HG03442 (cell line): ENCODE measurements at regions not wholly inside any gene's neighbourhood (a gene's known extent, or its start where the extent isn't known, plus 50 kb on each side); places are given as distances from the start of the nearest gene placed in this dataset.

Experiments
- ATAC-seq: cut with Tn5 transposase; IDR thresholded peaks from one replicate; pipeline ENCODE4 v1.9.1; 2021; ENCODE audit warnings: mild to moderate bottlenecking, moderate library complexity; ENCODE audit not compliant: unreplicated experiment

DNA sequence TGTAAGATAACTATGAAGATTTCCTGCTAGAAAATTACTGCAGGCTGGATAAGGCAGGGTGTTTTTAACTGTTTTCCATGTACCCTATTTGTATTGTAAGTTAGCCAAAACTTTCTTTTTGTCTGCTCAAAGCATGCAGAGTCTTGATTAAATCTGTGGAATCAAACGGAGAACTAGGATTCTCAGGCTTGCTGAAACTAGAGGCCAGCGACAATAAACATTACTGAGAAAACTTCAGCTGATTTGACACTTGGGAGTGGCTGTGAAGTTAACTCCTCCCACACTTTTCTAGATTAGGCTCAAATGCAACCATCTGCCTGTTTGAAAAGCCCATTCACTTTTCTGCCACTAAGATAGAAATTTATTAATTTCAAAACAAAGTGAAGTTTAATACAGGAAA, 153.2 kb upstream of the FRMD4B start:
- ATAC-seq, result no peak

DNA sequence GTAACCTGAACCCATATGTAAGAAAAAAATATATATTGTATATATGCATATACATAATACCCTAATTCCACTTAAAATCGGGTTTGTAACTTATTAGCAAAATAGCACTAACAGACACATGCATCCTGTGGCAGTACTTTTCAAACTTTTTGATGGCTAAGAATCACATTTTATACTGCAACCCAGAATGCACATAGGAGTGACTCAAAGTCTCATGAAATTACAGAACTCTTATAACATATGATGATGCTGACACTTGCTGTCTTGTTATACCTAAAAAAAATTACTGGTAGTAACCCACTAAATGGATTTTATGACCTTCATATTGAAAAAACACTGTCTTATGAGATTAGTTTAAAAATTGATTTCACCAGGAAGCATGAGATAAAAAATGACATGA, 152.4 kb upstream of the FRMD4B start:
- ATAC-seq, result no peak

DNA sequence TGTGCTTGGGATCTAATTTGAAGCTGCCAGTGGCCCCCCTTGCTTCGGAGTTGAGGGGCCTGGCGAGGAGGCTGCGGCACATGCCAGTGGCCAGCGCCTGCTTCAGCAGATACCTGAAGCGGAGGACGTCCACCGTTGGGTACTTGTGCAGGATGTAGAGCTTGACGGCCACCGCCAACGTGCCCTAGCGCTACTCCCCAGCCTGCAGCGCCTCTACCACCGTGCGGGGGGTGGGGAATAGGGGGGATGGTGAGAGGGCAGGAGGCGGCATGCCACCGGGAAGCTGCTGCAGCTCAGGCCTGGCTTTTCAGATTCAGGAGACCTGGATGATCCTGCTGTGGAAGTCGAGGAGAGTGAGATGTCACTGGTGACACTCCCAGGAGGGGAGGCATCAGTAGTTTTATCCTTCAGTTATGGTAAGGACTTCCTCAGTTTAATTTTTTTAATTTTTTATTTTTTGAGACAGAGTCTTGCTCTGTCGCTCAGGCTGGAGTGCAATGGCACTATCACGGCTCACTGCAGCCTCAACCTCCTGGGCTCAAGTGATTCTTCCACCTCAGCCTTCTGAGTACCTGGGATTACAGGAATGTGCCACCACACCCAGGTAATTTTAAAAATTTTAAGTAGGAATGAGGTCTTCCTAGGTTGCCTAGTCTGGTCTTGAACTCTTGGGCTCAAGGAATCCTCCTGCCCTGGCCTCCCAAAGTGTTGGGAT, 150.6 kb upstream of the FRMD4B start:
- ATAC-seq, result no peak

DNA sequence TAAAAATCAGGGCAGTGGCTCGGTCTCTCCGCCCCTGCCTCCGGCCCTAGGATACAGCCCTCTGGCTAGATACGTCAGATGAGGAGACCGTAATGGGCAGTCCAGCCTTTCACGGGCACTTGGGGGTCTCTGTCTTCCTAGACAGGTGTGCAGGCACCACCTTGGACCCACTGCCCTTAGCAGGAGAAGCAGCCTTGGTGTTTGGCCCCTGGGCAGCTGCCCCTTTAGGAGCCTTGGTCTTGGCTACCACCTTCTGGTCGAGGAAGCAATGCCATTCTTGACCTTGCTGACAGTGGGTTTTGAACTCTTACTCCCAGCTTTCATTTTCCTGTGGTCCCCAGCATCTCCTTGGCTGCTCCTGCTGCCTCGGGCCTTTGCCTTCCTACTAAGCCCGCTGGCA, 149.7 kb upstream of the FRMD4B start:
- no peak for ATAC-seq

DNA sequence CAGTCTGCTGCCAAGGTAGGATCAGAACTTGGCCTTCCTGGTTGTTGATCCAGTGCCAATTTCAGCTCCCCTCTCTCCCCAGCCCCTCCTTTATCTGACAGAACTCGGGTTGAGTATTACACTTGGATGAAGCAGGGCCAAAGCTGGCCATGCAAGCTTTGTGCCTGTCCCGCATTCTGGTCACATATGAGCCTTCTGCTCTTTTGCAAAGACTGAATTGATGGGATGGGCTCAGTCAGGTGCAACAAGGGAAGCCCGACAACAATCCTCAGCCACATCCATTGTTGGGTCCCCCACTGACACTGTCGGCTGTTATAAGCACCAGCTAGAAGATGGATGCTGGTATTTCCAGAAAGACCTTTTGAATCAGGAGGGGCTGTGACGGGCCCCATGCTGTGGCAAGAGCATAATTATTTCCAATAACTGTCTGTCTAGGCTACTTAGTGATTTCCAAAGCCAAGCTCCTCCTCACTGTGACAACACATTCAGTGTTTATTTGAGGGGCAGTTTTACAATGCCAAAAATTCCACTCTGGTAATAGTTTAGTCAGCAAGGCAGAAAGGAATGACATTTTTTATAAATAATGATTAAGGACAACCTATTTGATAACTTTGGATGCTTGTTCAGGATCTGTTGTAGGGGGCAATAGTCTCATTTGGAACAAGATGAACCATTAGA, 146.8 kb upstream of the FRMD4B start:
- no peak for ATAC-seq

DNA sequence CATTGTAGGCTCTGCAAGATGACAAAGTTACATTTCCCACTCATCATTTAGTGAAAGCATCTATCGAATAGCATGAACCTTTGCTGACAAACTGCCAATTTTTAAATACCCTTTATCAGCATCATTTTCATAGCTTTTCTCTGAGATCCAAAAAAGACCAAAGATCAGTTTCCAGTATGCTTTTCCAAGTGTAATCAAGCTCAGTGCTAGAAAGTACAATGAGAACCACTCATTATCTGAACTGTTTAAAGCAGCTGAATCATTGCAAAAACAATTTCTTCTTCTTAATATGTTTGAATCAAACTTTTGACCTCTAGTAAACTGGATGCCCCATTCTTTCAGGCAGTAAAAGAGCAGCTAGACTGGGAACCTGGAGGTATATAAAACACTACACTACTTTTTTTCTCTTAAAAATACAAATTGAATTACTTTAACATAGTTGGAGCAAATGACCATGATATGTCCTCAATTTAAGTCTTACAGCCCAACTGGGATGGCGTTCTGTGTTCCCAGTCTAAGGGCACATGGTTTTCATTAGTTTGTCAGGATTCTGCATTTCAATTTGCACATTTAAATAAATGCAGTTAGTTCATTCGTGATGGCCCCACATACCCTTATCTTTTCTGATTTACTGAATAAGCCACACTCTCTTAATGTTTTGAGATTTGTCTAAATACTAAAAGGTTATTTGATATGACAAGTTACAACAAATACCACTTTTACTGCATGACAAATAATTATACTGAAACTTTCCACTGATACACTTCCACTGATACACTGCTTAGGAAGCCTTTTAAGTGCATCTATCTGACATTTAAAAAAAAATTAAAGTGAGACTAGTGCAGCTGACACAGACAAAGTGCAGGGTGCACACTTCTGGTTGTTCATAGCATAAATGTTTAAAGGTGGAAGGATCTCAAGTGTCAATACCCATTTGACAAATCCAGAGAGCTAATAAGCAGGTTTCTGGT, 146.0 kb upstream of the FRMD4B start:
- ATAC-seq, result no peak

DNA sequence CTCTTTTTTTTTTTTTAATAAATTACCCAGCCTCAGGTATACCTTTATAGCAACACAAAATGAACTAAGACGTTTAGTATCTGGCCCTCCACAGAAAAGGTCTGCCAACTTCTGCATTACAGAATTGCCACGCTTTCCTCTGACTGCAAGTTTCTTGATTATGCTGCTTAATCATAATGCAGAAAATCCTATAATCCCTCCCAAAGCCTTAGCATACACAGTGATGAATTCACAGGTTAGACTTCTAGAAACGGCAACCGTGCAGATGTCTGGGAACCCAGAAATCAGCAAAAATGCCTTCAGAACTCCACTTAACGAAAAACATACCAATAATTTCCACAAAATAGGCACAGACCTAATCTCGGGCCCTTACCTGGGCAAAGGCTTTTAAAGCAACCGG, 144.7 kb upstream of the FRMD4B start:
- ATAC-seq, result no peak

DNA sequence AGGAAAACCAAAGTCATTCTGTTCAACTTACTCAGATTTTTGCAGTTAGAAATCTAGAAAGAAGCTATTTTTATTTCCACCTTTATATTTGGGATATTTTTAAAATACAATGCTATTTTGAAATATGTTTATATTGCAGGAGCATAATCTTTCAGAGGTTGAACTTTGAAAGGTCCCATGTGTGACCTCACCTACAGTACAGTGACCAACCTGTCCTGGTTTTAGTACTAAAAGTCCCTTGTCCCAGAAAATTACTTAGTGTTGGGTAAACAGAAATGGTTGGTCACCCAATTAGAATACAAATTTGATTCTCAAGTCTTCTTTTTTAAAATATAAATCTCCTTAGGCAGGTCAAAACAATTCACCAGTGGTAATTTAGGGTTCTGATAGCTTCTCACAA, 141.6 kb upstream of the FRMD4B start:
- ATAC-seq, result no peak

DNA sequence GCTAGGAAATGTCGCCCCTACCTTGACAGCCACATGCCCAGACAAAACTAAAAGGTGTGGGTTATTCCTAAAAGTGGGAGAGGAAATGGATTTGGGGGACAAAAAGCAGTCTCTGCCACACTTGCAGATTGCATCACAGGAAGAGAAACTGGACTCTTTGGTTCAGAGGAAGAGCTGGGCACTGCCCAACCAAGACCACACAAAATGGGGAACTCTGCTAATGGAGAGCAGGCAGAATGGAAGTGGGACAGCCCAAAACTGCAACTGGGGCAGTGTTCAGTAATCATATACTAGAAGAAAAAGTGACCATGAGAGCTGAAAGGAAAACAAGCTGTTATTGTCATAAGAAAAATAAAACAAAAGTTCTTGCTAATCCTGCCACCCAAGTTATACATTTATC, 138.9 kb upstream of the FRMD4B start:
- no peak for ATAC-seq

DNA sequence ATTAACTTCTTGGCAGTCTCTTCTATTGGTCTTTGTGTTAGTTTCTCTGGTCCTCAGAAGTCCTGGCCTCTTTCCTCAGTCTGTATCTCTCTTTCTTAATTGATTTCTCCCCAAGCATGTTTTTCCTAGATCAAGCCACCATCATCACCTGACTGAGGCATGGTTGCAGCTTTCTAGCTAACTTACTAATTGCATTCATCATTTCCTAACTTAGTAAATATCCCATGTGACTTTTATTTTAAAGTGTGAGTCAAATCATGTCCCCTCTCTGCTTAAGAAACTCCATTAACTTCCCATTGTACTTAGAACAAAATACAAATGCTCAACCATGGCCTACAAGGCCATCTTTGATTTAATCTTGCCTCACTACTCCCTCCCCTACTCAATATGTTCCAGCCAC, 135.4 kb upstream of the FRMD4B start:
- ATAC-seq, result no peak

DNA sequence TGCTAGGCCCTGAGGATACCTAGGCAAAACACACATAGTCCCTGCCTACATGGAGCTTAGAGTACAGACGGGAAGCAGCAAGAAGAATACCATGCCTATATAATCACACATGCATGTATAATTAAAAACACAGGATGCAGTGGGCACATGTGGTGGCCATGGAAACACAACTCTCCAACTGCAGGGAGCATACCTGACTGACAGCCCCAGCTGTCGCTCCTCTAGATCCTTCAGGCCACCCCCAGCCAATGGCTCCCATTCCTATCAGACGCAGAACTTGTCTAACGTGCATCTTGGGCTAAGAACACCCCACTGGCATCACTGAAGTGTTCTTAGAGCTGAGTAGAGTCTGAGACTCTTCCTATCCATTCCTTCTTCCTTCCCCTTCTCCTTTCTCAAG, 125.5 kb upstream of the FRMD4B start:
- no peak for ATAC-seq

DNA sequence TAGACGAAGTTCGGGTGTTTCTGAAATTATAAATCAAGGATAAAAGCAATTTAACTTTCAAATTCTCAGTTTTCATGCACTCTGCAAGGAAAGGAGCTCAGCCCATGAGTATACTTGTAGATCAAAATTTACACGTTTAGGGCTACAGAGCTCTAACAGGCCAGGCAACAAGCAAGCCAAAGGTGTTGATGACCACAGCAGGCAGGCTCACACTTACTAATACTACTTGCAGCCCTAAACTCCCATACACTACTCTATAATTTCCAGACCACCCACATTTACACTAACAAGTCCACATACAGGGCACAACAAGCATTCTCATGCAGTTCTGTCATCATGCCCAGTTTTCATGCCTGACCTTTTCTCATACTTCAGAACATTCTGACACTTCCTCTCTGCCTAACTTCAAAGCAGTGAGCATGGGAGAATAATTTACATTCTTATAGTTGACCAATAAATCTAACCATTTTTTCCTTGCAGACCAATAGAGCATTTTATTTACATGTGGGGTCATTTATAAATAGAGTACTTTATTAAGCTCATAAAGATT, 124.7 kb upstream of the FRMD4B start:
- no peak for ATAC-seq

DNA sequence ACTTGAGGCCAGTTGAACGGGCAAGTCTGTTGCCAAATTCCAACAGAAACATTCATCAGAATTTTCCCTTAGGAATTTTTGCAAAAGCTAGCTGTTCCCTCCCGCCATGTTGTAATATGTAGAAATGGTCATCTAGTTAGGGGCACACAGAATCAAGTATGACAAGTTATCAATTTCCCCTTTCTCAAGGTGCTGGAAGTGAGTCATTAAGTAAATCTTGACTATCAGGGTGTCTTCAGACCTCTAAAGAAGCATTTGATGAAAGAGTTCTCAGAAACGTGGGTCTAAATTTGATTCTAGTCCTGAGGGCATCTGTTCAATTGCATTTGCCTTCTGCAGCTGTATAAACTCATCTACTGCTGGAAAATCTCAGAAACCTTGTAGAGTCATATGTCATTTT, 123.4 kb upstream of the FRMD4B start:
- ATAC-seq, result no peak

DNA sequence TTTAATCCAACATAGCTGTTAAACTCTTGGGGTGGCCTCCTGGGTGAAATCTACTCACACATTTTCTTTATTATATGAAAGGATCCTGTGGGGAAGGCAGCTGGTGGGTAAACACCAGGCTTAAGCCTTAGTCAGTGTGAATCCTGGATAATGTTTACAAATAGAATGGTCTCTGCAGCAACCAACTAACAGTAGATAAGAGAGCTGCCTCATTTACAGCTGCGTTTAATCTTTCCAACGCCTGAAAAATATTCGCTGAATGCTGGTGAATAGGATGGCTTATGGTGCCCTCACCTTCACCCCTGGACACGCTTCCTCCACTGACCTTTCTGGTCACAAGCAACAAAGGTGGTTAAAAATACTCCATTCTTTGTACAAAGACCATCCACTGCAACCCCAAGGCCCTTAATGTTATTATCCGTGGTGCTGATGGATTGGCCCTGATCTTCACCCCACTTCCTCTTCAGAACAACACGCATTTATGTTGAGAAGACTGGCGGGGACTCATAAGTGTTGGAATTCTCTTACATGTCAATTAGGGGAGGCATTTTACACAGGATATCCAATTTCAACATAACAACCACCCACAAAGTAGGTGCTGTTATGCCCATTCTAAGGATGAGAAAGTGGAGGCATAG, 120.0 kb upstream of the FRMD4B start:
- ATAC-seq, result no peak

DNA sequence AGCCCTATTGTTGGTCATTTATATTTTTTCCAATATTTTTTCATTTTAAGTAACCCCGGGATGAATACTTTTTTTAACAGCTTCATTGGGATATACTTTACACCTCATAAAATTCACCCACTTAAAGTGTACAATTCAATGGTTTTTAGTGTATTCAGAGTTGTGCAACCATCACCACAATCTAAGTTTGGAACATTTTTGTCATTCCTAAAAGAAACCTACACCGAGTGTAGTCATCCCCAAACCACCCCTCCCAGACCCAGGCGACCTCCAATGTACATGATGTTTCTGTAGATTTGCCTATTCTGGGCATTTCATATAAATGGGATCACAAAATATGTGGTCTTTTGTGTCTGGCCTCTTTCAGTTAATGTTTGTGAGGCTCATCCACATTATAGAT, 118.3 kb upstream of the FRMD4B start:
- no peak for ATAC-seq

DNA sequence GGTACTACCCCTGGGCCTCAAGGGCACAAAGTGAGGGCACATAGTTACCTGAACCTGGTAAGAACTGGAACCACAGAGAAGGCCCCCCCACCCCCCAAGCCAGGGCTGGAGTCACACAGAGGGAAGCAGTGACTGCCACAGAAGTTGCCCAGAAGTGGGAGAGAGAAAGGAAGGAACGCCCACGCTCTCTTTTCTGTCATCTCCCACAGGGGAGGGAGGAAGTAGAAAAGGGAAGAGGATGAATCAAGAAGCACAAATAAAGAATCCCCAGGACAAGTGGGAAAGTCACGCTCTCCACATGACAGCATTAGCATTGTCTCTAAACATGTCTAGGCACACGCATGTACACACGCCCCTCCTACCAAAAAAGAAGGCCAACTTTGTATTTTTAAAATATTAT, 114.7 kb upstream of the FRMD4B start:
- no peak for ATAC-seq

DNA sequence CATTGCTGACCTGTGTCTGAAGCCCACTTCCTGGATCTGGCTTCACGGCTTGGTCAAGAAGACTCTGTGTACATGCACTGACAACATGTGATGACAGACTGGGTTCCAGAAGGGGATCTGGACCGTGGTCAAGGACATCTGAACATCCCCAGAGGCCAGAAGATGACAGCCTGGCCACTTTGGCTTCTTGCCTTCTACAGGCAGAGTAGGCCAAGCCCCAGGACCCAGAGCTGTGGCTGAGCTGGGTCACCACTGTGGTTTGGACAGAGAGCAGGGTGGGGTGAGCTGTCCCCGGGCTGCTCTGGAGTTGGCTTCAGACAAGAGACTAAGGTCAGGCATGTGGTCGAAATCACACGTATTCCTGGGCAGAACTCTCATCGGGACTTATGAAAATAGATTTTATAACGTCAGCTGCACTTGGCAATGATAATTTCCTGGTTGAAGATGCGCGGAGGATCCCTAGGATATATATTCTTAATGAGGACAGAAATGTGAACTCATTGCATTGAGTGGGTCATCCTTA, 114.1 kb upstream of the FRMD4B start:
- no peak for ATAC-seq

DNA sequence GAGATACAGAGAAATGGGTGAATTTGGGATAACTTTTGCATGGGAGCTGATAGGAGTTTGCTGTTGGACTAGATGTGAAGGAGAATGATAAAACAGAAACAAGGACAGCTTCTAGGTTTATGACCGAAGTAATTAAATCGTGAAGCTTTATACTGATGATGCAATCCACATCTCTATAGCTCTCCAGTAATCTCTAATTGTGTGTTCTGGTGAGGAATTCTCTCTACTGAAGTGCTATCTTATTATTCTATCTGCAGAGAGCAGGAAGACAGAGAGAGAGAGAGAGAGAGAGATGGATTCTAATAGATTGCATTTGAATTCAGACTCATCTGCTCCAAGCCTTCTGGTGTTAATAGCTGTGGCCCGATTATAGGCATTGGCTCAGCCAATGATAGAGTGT, 113.5 kb upstream of the FRMD4B start:
- no peak for ATAC-seq

DNA sequence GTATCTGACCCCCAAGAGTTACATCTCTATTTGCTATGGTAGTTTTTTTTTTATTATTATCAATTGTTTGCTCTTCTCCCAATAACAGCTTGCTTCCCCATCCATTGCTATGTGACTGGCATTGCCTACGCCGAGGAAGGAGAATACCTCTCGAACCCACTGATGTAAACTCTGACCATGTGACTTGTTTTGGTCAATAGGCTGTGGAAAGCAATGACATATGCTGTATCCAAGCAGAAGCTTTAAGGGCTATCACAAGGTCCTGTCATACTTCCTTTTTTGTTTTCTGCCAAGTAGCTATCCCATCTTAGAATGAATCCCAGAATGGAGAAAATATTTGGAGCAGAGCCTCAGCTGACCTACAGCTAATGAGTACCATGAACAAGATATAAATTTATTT, 111.0 kb upstream of the FRMD4B start:
- ATAC-seq, result no peak

DNA sequence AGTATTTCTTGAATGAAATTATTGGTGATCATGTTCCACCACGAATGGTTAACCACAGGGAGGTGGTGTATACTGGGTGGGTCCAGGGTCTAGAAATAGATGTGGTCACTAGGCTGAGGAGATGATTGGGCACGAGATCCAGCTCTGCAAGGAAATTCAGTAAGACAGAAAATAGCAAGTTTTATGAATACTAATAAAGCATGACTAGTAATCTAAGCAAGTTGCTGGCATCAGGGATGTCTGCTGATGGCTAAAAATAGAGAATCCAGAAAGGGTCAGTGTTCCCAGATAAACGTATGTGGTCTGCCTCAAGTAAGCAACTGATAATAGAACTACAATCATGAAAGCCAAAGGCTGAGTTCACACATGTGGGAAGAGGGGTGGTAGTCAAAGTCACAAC, 108.3 kb upstream of the FRMD4B start:
- ATAC-seq, result no peak

DNA sequence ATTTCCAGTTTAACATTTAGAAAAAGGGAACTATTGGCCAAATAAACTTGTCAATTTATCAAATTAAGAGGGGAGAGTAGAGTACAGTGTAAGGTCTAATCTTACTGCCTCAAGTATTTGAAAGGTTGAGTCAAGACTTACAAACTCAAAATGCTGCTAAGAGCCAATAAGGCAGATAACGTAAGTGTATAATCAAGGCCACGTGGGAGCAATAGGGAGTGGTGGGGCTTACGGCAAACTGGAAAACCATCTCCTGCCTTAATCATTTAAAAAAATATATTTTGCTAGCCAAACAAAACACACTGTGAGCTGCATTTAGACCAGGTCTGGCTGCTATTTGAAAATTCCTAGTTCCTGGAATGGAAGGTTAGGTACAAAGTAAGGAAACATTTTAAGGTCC, 107.3 kb upstream of the FRMD4B start:
- no peak for ATAC-seq
